ENCODE measurements at regions not wholly inside any gene's neighbourhood (a gene's known extent, or its start where the extent isn't known, plus 50 kb on each side); places are given as distances from the start of the nearest gene placed in this dataset.

DNA sequence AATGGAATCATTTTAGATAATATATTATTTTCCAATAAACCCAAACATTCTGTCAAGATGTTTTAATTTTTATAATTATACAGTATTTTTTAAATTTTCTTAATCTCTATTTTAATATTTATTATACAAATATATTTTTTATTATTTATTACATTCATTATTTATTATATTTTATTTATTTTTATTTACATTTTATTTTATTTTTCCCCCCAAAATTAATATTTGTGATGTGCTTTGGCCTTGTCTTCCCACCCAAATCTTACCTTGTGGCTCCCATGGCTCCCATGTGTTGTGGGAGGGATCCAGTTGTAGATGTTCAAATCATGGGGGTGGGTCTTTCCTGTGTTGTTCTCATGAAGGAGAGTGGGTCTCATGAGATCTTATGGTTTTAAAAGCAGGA is 382.1 kb downstream of the TLE4 start:
- Histone ChIP-seq H4K8ac (ENCODE audit: extremely low read depth, insufficient read depth, low read length) (no peak overlapping the region), H3K79me2 (ENCODE audit: control insufficient read depth in 1 of 2, insufficient read depth in 2 of 2, low read length in 2 of 2) (no peaks in the 10 kb centered on the region), H3K56ac (replicated peaks; ENCODE audit: insufficient read length, low read depth, low read length) (no peak overlapping the region), H3K18ac (ENCODE audit: extremely low read depth, low read length) (no peak overlapping the region), H4K91ac (replicated peaks; ENCODE audit: insufficient read length, low read length) (no peak overlapping the region), H3K27ac (ENCODE audit: low read depth, low read length) (no peak overlapping the region), H3K9ac (replicated peaks in 1 of 4; ENCODE audit: extremely low read depth in 1 of 4, low read depth in 3 of 4, low read length in 3 of 4) (no peak overlapping the region), H2BK15ac (ENCODE audit: low read length) (no peak overlapping the region), H3K23ac (ENCODE audit: insufficient read length) (no peak overlapping the region), H3K14ac (ENCODE audit: insufficient read length) (no peak overlapping the region), H2BK12ac (ENCODE audit: low read depth, low read length) (no peak overlapping the region), H3K4me2 (ENCODE audit: insufficient read depth in 1 of 2, low read depth in 2 of 2, low read length in 2 of 2) (no peak overlapping the region), H3K27me3 (replicated peaks in 1 of 4; ENCODE audit: control insufficient read depth in 3 of 4, extremely low read depth in 1 of 4, insufficient read depth in 3 of 4, low read length in 3 of 4) (no peaks in the 10 kb centered on the region), H2BK5ac (ENCODE audit: low read depth, low read length) (no peak overlapping the region), H2BK20ac (ENCODE audit: low read length) (no peak overlapping the region), H3K9me3 (ENCODE audit: insufficient read depth in 2 of 2, low read depth in 1 of 2, low read length in 1 of 2) (0 out of 4 replicates have a peak, but pooled peaks cover 0 to 4% of the 10 kb centered on the region in 2 experiments), H2AK5ac (ENCODE audit: low read depth, low read length) (no peak overlapping the region), H3K4ac (replicated peaks; ENCODE audit: insufficient read length, low read depth, low read length) (no peak overlapping the region), H3K79me1 (ENCODE audit: low read depth, low read length) (no peaks in the 10 kb centered on the region), H2AFZ (ENCODE audit: low read length) (no peak overlapping the region), H3K4me3 (ENCODE audit: extremely low read depth in 1 of 4, insufficient read depth in 2 of 4, low read depth in 3 of 4, low read length in 4 of 4) (no peak overlapping the region), H3K23me2 (ENCODE audit: low read depth, low read length) (no peaks in the 10 kb centered on the region), H4K5ac (ENCODE audit: insufficient read length, low read depth, low read length) (no peak overlapping the region), H4K20me1 (replicated peaks in 1 of 2; ENCODE audit: control insufficient read depth in 1 of 2, insufficient read depth in 2 of 2, low read length in 2 of 2) (no peaks in the 10 kb centered on the region), H2BK120ac (replicated peaks; ENCODE audit: low read depth, low read length) (no peak overlapping the region), H3K36me3 (ENCODE audit: control insufficient read depth in 2 of 4, insufficient read depth in 4 of 4, low read length in 3 of 4) (no peaks in the 10 kb centered on the region), H3K4me1 (replicated peaks in 1 of 4; ENCODE audit: control insufficient read depth in 3 of 4, insufficient read depth in 4 of 4, low read length in 3 of 4) (no peaks in the 10 kb centered on the region)
- ChIA-PET CTCF (ENCODE audit: partially characterized antibody) (interaction anchor here (0.7 kb wide), 1 partner anchor 75 kb away, joined by 3 read pairs; no protein-coding TSS in a partner anchor), POLR2A (ENCODE audit: partially characterized antibody) (no interaction called here)
- TF ChIP-seq POLR2AphosphoS5 (IDR thresholded peaks at IDR 0.05; ENCODE audit: low read depth, low read length) (no peak), NANOG (IDR thresholded peaks at IDR 0.05; ENCODE audit: insufficient read depth, low read depth, low read length, poor library complexity, severe bottlenecking) (no peak), EGR1 (IDR thresholded peaks at IDR 0.05; ENCODE audit: borderline replicate concordance, low read depth, low read length) (no peak), BCL11A (IDR thresholded peaks at IDR 0.05; ENCODE audit: low read depth in 2 of 2, low read length in 2 of 2) (no peak), TBP (IDR thresholded peaks at IDR 0.05; ENCODE audit: low read depth, low read length) (no peak), GABPA (IDR thresholded peaks at IDR 0.05; ENCODE audit: borderline replicate concordance, insufficient read depth, low read length) (no peak), HDAC2 (IDR thresholded peaks at IDR 0.05; ENCODE audit: borderline replicate concordance in 1 of 2, low read depth in 2 of 2, low read length in 2 of 2) (no peak), PHF8 (conservative IDR thresholded peaks at IDR 0.05; ENCODE audit: low read depth, low read length) (no peak), KDM4A (IDR thresholded peaks at IDR 0.05; ENCODE audit: low read depth, low read length, severe bottlenecking) (no peak), CBX5 (IDR thresholded peaks at IDR 0.05; ENCODE audit: low read depth, low read length) (no peak), BACH1 (IDR thresholded peaks at IDR 0.05; ENCODE audit: low read length) (no peak)
- TF ChIP-seq, protein P1, sequence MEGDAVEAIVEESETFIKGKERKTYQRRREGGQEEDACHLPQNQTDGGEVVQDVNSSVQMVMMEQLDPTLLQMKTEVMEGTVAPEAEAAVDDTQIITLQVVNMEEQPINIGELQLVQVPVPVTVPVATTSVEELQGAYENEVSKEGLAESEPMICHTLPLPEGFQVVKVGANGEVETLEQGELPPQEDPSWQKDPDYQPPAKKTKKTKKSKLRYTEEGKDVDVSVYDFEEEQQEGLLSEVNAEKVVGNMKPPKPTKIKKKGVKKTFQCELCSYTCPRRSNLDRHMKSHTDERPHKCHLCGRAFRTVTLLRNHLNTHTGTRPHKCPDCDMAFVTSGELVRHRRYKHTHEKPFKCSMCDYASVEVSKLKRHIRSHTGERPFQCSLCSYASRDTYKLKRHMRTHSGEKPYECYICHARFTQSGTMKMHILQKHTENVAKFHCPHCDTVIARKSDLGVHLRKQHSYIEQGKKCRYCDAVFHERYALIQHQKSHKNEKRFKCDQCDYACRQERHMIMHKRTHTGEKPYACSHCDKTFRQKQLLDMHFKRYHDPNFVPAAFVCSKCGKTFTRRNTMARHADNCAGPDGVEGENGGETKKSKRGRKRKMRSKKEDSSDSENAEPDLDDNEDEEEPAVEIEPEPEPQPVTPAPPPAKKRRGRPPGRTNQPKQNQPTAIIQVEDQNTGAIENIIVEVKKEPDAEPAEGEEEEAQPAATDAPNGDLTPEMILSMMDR (IDR thresholded peaks at IDR 0.05; ENCODE audit: control extremely low read depth in 1 of 3, insufficient read depth in 1 of 3, low read depth in 1 of 3, low read length in 3 of 3) = no peak
- DNase-seq (ENCODE audit: low read depth in 1 of 2, low spot score in 2 of 2) = no peak
- no peak for FAIRE-seq
